ENCODE measurements at regions not wholly inside any gene's neighbourhood (a gene's known extent, or its start where the extent isn't known, plus 50 kb on each side); places are given as distances from the start of the nearest gene placed in this dataset.

GRCh38 chr9:75599126-75599525, 291.3 kb upstream of the PCSK5 start:
- Mint-ChIP-seq H3K9me3 (ENCODE audit: unreplicated experiment) (no peaks in the 10 kb centered on the region), H3K27ac (ENCODE audit: unreplicated experiment) (no peak overlapping the region), H3K4me1 (ENCODE audit: unreplicated experiment) (no peaks in the 10 kb centered on the region), H3K36me3 (ENCODE audit: low read depth, unreplicated experiment) (no peaks in the 10 kb centered on the region), H3K4me3 (ENCODE audit: unreplicated experiment) (no peak overlapping the region), H3K27me3 (ENCODE audit: unreplicated experiment) (no peaks in the 10 kb centered on the region)
- no peak for DNase-seq (ENCODE audit: low spot score)
- TF ChIP-seq CTCF (IDR thresholded peaks at IDR 0.05; ENCODE audit: unreplicated experiment): no peak

GRCh38 chr9:75601280-75601679, 289.2 kb upstream of the PCSK5 start:
- no peaks in the 10 kb centered on the region for H3K9me3 Mint-ChIP-seq (ENCODE audit: unreplicated experiment)
- no peak for DNase-seq (ENCODE audit: low spot score)
- H3K27me3 Mint-ChIP-seq (ENCODE audit: unreplicated experiment): no peaks in the 10 kb centered on the region
- no peaks in the 10 kb centered on the region for H3K36me3 Mint-ChIP-seq (ENCODE audit: low read depth, unreplicated experiment)
- H3K4me3 Mint-ChIP-seq (ENCODE audit: unreplicated experiment): no peak overlapping the region
- H3K4me1 Mint-ChIP-seq (ENCODE audit: unreplicated experiment): no peaks in the 10 kb centered on the region
- no peak for TF ChIP-seq CTCF (IDR thresholded peaks at IDR 0.05; ENCODE audit: unreplicated experiment)
- no peak overlapping the region for H3K27ac Mint-ChIP-seq (ENCODE audit: unreplicated experiment)

- no peak overlapping the region for H3K27ac Mint-ChIP-seq (ENCODE audit: unreplicated experiment)
- H3K4me1 Mint-ChIP-seq (ENCODE audit: unreplicated experiment): no peaks in the 10 kb centered on the region
- H3K4me3 Mint-ChIP-seq (ENCODE audit: unreplicated experiment): no peak overlapping the region
- no peak for DNase-seq (ENCODE audit: low spot score)
- no peaks in the 10 kb centered on the region for H3K27me3 Mint-ChIP-seq (ENCODE audit: unreplicated experiment)
- H3K36me3 Mint-ChIP-seq (ENCODE audit: low read depth, unreplicated experiment): no peaks in the 10 kb centered on the region
- H3K9me3 Mint-ChIP-seq (ENCODE audit: unreplicated experiment): no peaks in the 10 kb centered on the region
- TF ChIP-seq CTCF (IDR thresholded peaks at IDR 0.05; ENCODE audit: unreplicated experiment): no peak
These were observed 288.4 kb upstream of the PCSK5 start for GRCh38 chr9:75602060-75602459.

GRCh38 chr9:75604661-75605060, 285.8 kb upstream of the PCSK5 start:
- TF ChIP-seq CTCF (IDR thresholded peaks at IDR 0.05; ENCODE audit: unreplicated experiment): no peak
- no peaks in the 10 kb centered on the region for H3K9me3 Mint-ChIP-seq (ENCODE audit: unreplicated experiment)
- no peak for DNase-seq (ENCODE audit: low spot score)
- no peaks in the 10 kb centered on the region for H3K36me3 Mint-ChIP-seq (ENCODE audit: low read depth, unreplicated experiment)
- H3K4me3 Mint-ChIP-seq (ENCODE audit: unreplicated experiment): no peak overlapping the region
- H3K4me1 Mint-ChIP-seq (ENCODE audit: unreplicated experiment): no peaks in the 10 kb centered on the region
- H3K27me3 Mint-ChIP-seq (ENCODE audit: unreplicated experiment): no peaks in the 10 kb centered on the region
- no peak overlapping the region for H3K27ac Mint-ChIP-seq (ENCODE audit: unreplicated experiment)

GRCh38 chr9:75607521-75607920, 283.0 kb upstream of the PCSK5 start:
- H3K27me3 Mint-ChIP-seq (ENCODE audit: unreplicated experiment): no peaks in the 10 kb centered on the region
- TF ChIP-seq CTCF (IDR thresholded peaks at IDR 0.05; ENCODE audit: unreplicated experiment): no peak
- H3K36me3 Mint-ChIP-seq (ENCODE audit: low read depth, unreplicated experiment): no peaks in the 10 kb centered on the region
- H3K27ac Mint-ChIP-seq (ENCODE audit: unreplicated experiment): no peak overlapping the region
- no peak for DNase-seq (ENCODE audit: low spot score)
- no peaks in the 10 kb centered on the region for H3K4me1 Mint-ChIP-seq (ENCODE audit: unreplicated experiment)
- no peak overlapping the region for H3K4me3 Mint-ChIP-seq (ENCODE audit: unreplicated experiment)
- no peaks in the 10 kb centered on the region for H3K9me3 Mint-ChIP-seq (ENCODE audit: unreplicated experiment)

Data from endothelial cell (in vitro differentiated cells).